H1 (cell line): ENCODE measurements at regions not wholly inside any gene's neighbourhood (a gene's known extent, or its start where the extent isn't known, plus 50 kb on each side); places are given as distances from the start of the nearest gene placed in this dataset.

Source experiments
- CTCF ChIA-PET: fragments of 300-600 bp; sonication (Branson Sonifier 250); formaldehyde crosslinking; loops from one replicate; lab custom pipeline; 2021; ENCODE audit not compliant: partially characterized antibody; lab: Charles Lee
- POLR2A ChIA-PET: fragments of 300-600 bp; sonication (Branson Sonifier 250); formaldehyde crosslinking; loops from one replicate; lab custom pipeline; 2021; ENCODE audit warnings: inconsistent platforms; ENCODE audit not compliant: partially characterized antibody; lab: Charles Lee
- DNase-seq, 2 experiments: peaks; one replicate each; pipeline versions ENCODE4 v3.0.0 to v3.0.0-alpha.2; 2010 to 2022; ENCODE audit warnings: low spot score in 2 of 2, low read depth in 1 of 2, mixed read lengths in 1 of 2
- FAIRE-seq: peaks from 2 replicates; lab custom pipeline; 2011; peaks lifted over from hg19 to GRCh38; lab: Jason Lieb, UNC
- H2AFZ ChIP-seq: 2 replicates; pipeline ENCODE4 v1.8.1; 2012; ENCODE audit warnings: low read length, inconsistent platforms
- H2AK5ac ChIP-seq: 2 replicates; pipeline ENCODE4 v1.6.1; 2013; ENCODE audit warnings: low read depth, low read length
- H2BK120ac ChIP-seq: replicated peaks from 2 replicates; pipeline ENCODE3; 2013; ENCODE audit warnings: low read depth, low read length, inconsistent platforms
- H2BK12ac ChIP-seq: 2 replicates; pipeline ENCODE4 v1.6.1; 2013; ENCODE audit warnings: low read depth, low read length
- H2BK15ac ChIP-seq: 2 replicates; pipeline ENCODE4 v1.6.1; 2013; ENCODE audit warnings: low read length
- H2BK20ac ChIP-seq: 2 replicates; pipeline ENCODE4 v1.6.1; 2013; ENCODE audit warnings: low read length
- H2BK5ac ChIP-seq: 2 replicates; pipeline ENCODE4 v1.6.1; 2013; ENCODE audit warnings: low read depth, low read length
- H3K14ac ChIP-seq: 2 replicates; pipeline ENCODE4 v1.6.1; 2013; ENCODE audit warnings: inconsistent platforms; ENCODE audit not compliant: insufficient read length
- H3K18ac ChIP-seq: 2 replicates; pipeline ENCODE4 v1.6.1; 2013; ENCODE audit warnings: low read length; ENCODE audit errors: extremely low read depth
- H3K23ac ChIP-seq: 2 replicates; pipeline ENCODE4 v1.6.1; 2013; ENCODE audit warnings: inconsistent platforms; ENCODE audit not compliant: insufficient read length
- H3K23me2 ChIP-seq: 2 replicates; pipeline ENCODE4 v1.6.1; 2013; ENCODE audit warnings: low read depth, low read length
- H3K27ac ChIP-seq: 2 replicates; pipeline ENCODE4 v1.6.1; 2011; ENCODE audit warnings: low read depth, low read length, inconsistent platforms
- H3K27me3 ChIP-seq, 4 experiments: replicated peaks in 1 of 4; 1 replicate in 1 of 4; 2 replicates in 3 of 4; pipeline versions ENCODE4 v1.6.1 to v1.8.1; 2011 to 2013; ENCODE audit warnings: low read length in 3 of 4, mild to moderate bottlenecking in 3 of 4, inconsistent platforms in 2 of 4, mixed read lengths in 2 of 4, moderate library complexity in 1 of 4; ENCODE audit not compliant: control insufficient read depth in 3 of 4, insufficient read depth in 3 of 4; ENCODE audit errors: extremely low read depth in 1 of 4
- H3K36me3 ChIP-seq, 4 experiments: 2 replicates each; pipeline versions ENCODE4 v1.6.1 to v1.8.1; 2011 to 2013; ENCODE audit warnings: mild to moderate bottlenecking in 4 of 4, low read length in 3 of 4, moderate library complexity in 2 of 4, control low read depth in 1 of 4, inconsistent platforms in 1 of 4; ENCODE audit not compliant: insufficient read depth in 4 of 4, control insufficient read depth in 2 of 4
- H3K4ac ChIP-seq: replicated peaks from 2 replicates; pipeline ENCODE3; 2013; ENCODE audit warnings: low read length, low read depth, mixed read lengths, inconsistent platforms; ENCODE audit not compliant: insufficient read length
- H3K4me1 ChIP-seq, 4 experiments: replicated peaks in 1 of 4; 1 replicate in 1 of 4; 2 replicates in 3 of 4; pipeline versions ENCODE4 v1.6.1 to v1.8.1; 2011 to 2013; ENCODE audit warnings: low read length in 3 of 4, inconsistent platforms in 2 of 4, mixed read lengths in 1 of 4; ENCODE audit not compliant: insufficient read depth in 4 of 4, control insufficient read depth in 3 of 4
- H3K4me2 ChIP-seq, 2 experiments: 2 replicates each; pipeline versions ENCODE4 v1.6.1 to v1.8.1; 2011 to 2013; ENCODE audit warnings: low read depth in 2 of 2, low read length in 2 of 2, control low read depth in 1 of 2, inconsistent platforms in 1 of 2, mild to moderate bottlenecking in 1 of 2; ENCODE audit not compliant: insufficient read depth in 1 of 2
- H3K4me3 ChIP-seq, 4 experiments: fragments of 200-600, 300-600 bp in 1 of 4; sonication (generic), shearing (Covaris generic), sonication (Bioruptor Twin) in 1 of 4; 2 replicates each; pipeline versions ENCODE4 v1.5.1 to v1.8.1; 2011 to 2016; ENCODE audit warnings: low read length in 4 of 4, low read depth in 3 of 4, control low read depth in 2 of 4, inconsistent platforms in 2 of 4, mild to moderate bottlenecking in 2 of 4, mixed read lengths in 1 of 4, moderate library complexity in 1 of 4; ENCODE audit not compliant: insufficient read depth in 2 of 4; ENCODE audit errors: extremely low read depth in 1 of 4
- H3K56ac ChIP-seq: replicated peaks from 2 replicates; pipeline ENCODE3; 2013; ENCODE audit warnings: low read depth, mild to moderate bottlenecking, mixed read lengths, low read length, inconsistent platforms; ENCODE audit not compliant: insufficient read length
- H3K79me1 ChIP-seq: 2 replicates; pipeline ENCODE4 v1.6.1; 2013; ENCODE audit warnings: low read depth, low read length, control low read depth
- H3K79me2 ChIP-seq, 2 experiments: 2 replicates each; pipeline versions ENCODE4 v1.6.1 to v1.8.1; 2012 to 2013; ENCODE audit warnings: low read length in 2 of 2, mild to moderate bottlenecking in 2 of 2, inconsistent platforms in 1 of 2; ENCODE audit not compliant: insufficient read depth in 2 of 2, control insufficient read depth in 1 of 2
- H3K9ac ChIP-seq, 4 experiments: replicated peaks in 1 of 4; 1 replicate in 1 of 4; 2 replicates in 3 of 4; pipeline versions ENCODE4 v1.6.1 to v1.8.1; 2011 to 2013; ENCODE audit warnings: low read depth in 3 of 4, low read length in 3 of 4, control low read depth in 2 of 4, mild to moderate bottlenecking in 2 of 4, moderate library complexity in 2 of 4, inconsistent platforms in 1 of 4; ENCODE audit errors: extremely low read depth in 1 of 4
- H3K9me3 ChIP-seq, 2 experiments: 2 replicates each; pipeline versions ENCODE4 v1.6.1 to v1.8.1; 2012 to 2013; ENCODE audit warnings: mild to moderate bottlenecking in 2 of 2, moderate library complexity in 2 of 2, control low read depth in 1 of 2, inconsistent platforms in 1 of 2, low read depth in 1 of 2, low read length in 1 of 2, mixed read lengths in 1 of 2; ENCODE audit not compliant: insufficient read depth in 2 of 2
- H4K20me1 ChIP-seq, 2 experiments: replicated peaks in 1 of 2; 2 replicates each; pipeline versions ENCODE3 to v1.8.1; 2011 to 2013; ENCODE audit warnings: inconsistent platforms in 2 of 2, low read length in 2 of 2, mild to moderate bottlenecking in 1 of 2; ENCODE audit not compliant: insufficient read depth in 2 of 2, control insufficient read depth in 1 of 2
- H4K5ac ChIP-seq: 2 replicates; pipeline ENCODE4 v1.6.1; 2013; ENCODE audit warnings: low read length, low read depth, mixed read lengths, inconsistent platforms; ENCODE audit not compliant: insufficient read length
- H4K8ac ChIP-seq: 2 replicates; pipeline ENCODE4 v1.8.0; 2013; ENCODE audit warnings: mild to moderate bottlenecking, moderate library complexity, low read length, inconsistent platforms; ENCODE audit not compliant: insufficient read depth; ENCODE audit errors: extremely low read depth
- H4K91ac ChIP-seq: replicated peaks from 2 replicates; pipeline ENCODE3; 2013; ENCODE audit warnings: low read length, mixed read lengths, inconsistent platforms; ENCODE audit not compliant: insufficient read length
- BCL11A ChIP-seq, 2 experiments: IDR thresholded peaks; one replicate each; pipeline ENCODE4 v1.6.1; 2011; ENCODE audit warnings: low read depth in 2 of 2, low read length in 2 of 2, mild to moderate bottlenecking in 2 of 2
- CHD2 ChIP-seq: IDR thresholded peaks from 2 replicates; pipeline ENCODE4 v1.6.1; 2012; ENCODE audit warnings: low read length, improper control_type of control experiment
- EP300 ChIP-seq, 2 experiments: IDR thresholded peaks; 1 replicate in 1 of 2; 2 replicates in 1 of 2; pipeline ENCODE4 v1.6.1; 2011 to 2012; ENCODE audit warnings: low read depth in 2 of 2, low read length in 2 of 2, mild to moderate bottlenecking in 2 of 2, borderline replicate concordance in 1 of 2, inconsistent platforms in 1 of 2, moderate library complexity in 1 of 2
- EZH2 ChIP-seq: fragments of 200-600 bp; sonication (generic); IDR thresholded peaks from 2 replicates; pipeline ENCODE4 v1.7.1; 2012; ENCODE audit warnings: low read depth, mild to moderate bottlenecking, moderate library complexity, low read length, inconsistent platforms; ENCODE audit not compliant: severe bottlenecking
- KDM4A ChIP-seq: IDR thresholded peaks from one replicate; pipeline ENCODE4 v1.7.1; 2012; ENCODE audit warnings: low read depth, mild to moderate bottlenecking, moderate library complexity, low read length, inconsistent platforms; ENCODE audit not compliant: severe bottlenecking
- PHF8 ChIP-seq: fragments of 200-600 bp; sonication (generic); conservative IDR thresholded peaks from 2 replicates; pipeline ENCODE4 v1.7.1; 2012; ENCODE audit warnings: low read depth, mild to moderate bottlenecking, inconsistent platforms, low read length, moderate library complexity
- SAP30 ChIP-seq: fragments of 300-600 bp; sonication (generic); IDR thresholded peaks from 2 replicates; pipeline ENCODE4 v1.7.1; 2012; ENCODE audit warnings: low read length, moderate library complexity, mild to moderate bottlenecking, inconsistent platforms; ENCODE audit not compliant: insufficient read depth, insufficient replicate concordance
- SUZ12 ChIP-seq: fragments of 200-600 bp; sonication (generic); IDR thresholded peaks from 2 replicates; pipeline ENCODE4 v1.6.1; 2012; ENCODE audit warnings: mild to moderate bottlenecking, inconsistent platforms, low read length, moderate library complexity, mixed read lengths
- WGBS, 2 experiments: shearing (Covaris generic) in 1 of 2; methylation state at CpG; one replicate each; pipeline versions ENCODE4 v1.1.6 to v1.1.7; 2013 to 2015; ENCODE audit warnings: low lambda C conversion rate in 2 of 2, mixed read lengths in 2 of 2, inconsistent platforms in 1 of 2, low coverage in 1 of 2, missing lambda C conversion rate in 1 of 2; ENCODE audit not compliant: insufficient replicate concordance in 2 of 2, insufficient coverage in 1 of 2, insufficient read length in 1 of 2; ENCODE audit errors: extremely low coverage in 1 of 2, missing lambda C conversion rate in 1 of 2; 5-methylcytosine and 5-hydroxymethylcytosine counted together
- TF ChIP-seq, protein P1 (sequence below): IDR thresholded peaks from 2 replicates; pipeline ENCODE4 v1.6.1; 2012; ENCODE audit warnings: inconsistent platforms
- TF ChIP-seq, protein P2 (sequence below): IDR thresholded peaks from 2 replicates; pipeline ENCODE4 v1.6.1; 2012; ENCODE audit warnings: inconsistent platforms

- Histone ChIP-seq H2AK5ac (no peak overlapping the region), H2BK15ac (no peak overlapping the region), H2BK5ac (no peak overlapping the region), H2AFZ (no peak overlapping the region), H3K14ac (no peak overlapping the region), H4K20me1 (no peaks in the 10 kb centered on the region), H4K5ac (no peak overlapping the region), H3K23ac (no peak overlapping the region), H3K23me2 (peaks cover 15% of the 10 kb centered on the region), H3K18ac (no peak overlapping the region), H3K79me1 (no peaks in the 10 kb centered on the region), H3K4me3 (peak overlapping the region; percentile 49 to 66 (median 57)), H3K9me3 (no peaks in the 10 kb centered on the region), H2BK20ac (no peak overlapping the region), H3K4ac (no peak overlapping the region), H2BK120ac (no peak overlapping the region), H4K8ac (peak overlapping the region; percentile 19), H3K27me3 (peaks cover 3 to 41% (median 40%) of the 10 kb centered on the region in 4 experiments), H2BK12ac (no peak overlapping the region), H3K56ac (no peak overlapping the region), H4K91ac (no peak overlapping the region), H3K9ac (no peak overlapping the region; a peak in 1 of 7 replicates), H3K4me2 (peak overlapping the region; percentile 96 to 98), H3K36me3 (no peaks in the 10 kb centered on the region), H3K27ac (no peak overlapping the region), H3K79me2 (no peaks in the 10 kb centered on the region), H3K4me1 (peaks cover 7 to 18% (median 14%) of the 10 kb centered on the region in 4 experiments)
- DNase-seq (peak in 1 of 2 experiments; percentile 71), FAIRE-seq (no peak)
- CTCF ChIA-PET = interaction anchor here (1.1 to 2.1 kb wide), 5 partner anchors 10 to 165 kb away, joined by 3 to 10 read pairs (median 4); partner anchors contain the start of gene TRIM2
- 2% methylated on average over 44 of the region's 44 CpGs; no CpG with 5 or more reads in 1 of the 2 experiments for WGBS, 2 experiments
- POLR2A ChIA-PET = interaction anchor here (0.8 to 1.2 kb wide), 6 partner anchors 11 to 608 kb away, joined by 3 to 4 read pairs (median 3); no protein-coding TSS in a partner anchor
- TF ChIP-seq, protein P1, sequence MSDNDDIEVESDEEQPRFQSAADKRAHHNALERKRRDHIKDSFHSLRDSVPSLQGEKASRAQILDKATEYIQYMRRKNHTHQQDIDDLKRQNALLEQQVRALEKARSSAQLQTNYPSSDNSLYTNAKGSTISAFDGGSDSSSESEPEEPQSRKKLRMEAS = peak; percentile 40; the same call in 1 of the 2 replicates
- TF ChIP-seq EP300 (IDR thresholded peaks at IDR 0.05; ENCODE audit: borderline replicate concordance in 1 of 2, low read depth in 2 of 2, low read length in 2 of 2) = no peak
- TF ChIP-seq PHF8 = no peak
- TF ChIP-seq SUZ12 = peak; percentile 86
- TF ChIP-seq, protein P2, sequence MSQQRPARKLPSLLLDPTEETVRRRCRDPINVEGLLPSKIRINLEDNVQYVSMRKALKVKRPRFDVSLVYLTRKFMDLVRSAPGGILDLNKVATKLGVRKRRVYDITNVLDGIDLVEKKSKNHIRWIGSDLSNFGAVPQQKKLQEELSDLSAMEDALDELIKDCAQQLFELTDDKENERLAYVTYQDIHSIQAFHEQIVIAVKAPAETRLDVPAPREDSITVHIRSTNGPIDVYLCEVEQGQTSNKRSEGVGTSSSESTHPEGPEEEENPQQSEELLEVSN = peak; percentile 40; the same call in 1 of the 2 replicates
- no peak for TF ChIP-seq CHD2
- peak; percentile 75 for TF ChIP-seq EZH2
- peak; percentile 83 for TF ChIP-seq SAP30
- TF ChIP-seq KDM4A = peak; percentile 66
- TF ChIP-seq BCL11A (IDR thresholded peaks at IDR 0.05; ENCODE audit: low read depth in 2 of 2, low read length in 2 of 2) = no peak
These were observed 51.5 kb upstream of the TRIM2 start for GRCh38 chr4:153152501-153153338.
